IMR-90 (cell line): ENCODE measurements at regions not wholly inside any gene's neighbourhood (a gene's known extent, or its start where the extent isn't known, plus 50 kb on each side); places are given as distances from the start of the nearest gene placed in this dataset.

ENCODE experiments used
- ATAC-seq: fragments of 200-7000 bp; cut with Tn5 transposase; 2 replicates; pipeline ENCODE4 v1.9.1; 2020; ENCODE audit warnings: low read depth, mild to moderate bottlenecking, moderate library complexity
- BruUV-seq: library from RNA; stranded (reverse); fragments of 400-500 nt; replicated peaks from 2 replicates; lab custom pipeline; 2021; lab: Mats Ljungman, UMichigan
- CTCF ChIA-PET: fragments of 300-600 bp; formaldehyde crosslinking; extraction: SDS; loops from one replicate; lab custom pipeline; 2021; ENCODE audit warnings: antibody characterized with exemption; lab: Yijun Ruan, JAX
- POLR2A ChIA-PET: fragments of 300-600 bp; sonication (Branson Sonifier 250); formaldehyde crosslinking; loops from one replicate; lab custom pipeline; 2022; ENCODE audit warnings: antibody characterized with exemption; ENCODE audit not compliant: unreplicated experiment; lab: Charles Lee
- DNase-seq: peaks from one replicate; pipeline ENCODE4 v3.0.0; 2013
- H2AFZ ChIP-seq: replicated peaks from 2 replicates; pipeline ENCODE3; 2013; ENCODE audit warnings: low read length, mild to moderate bottlenecking; ENCODE audit not compliant: poor library complexity
- H2AK5ac ChIP-seq: 2 replicates; pipeline ENCODE4 v1.6.1; 2013; ENCODE audit warnings: low read depth, low read length, inconsistent platforms
- H2AK9ac ChIP-seq: replicated peaks from 2 replicates; pipeline ENCODE3; 2013; ENCODE audit warnings: mild to moderate bottlenecking, low read depth, low read length, moderate library complexity; ENCODE audit not compliant: poor library complexity
- H2BK120ac ChIP-seq: 2 replicates; pipeline ENCODE4 v1.6.1; 2013; ENCODE audit warnings: low read depth, low read length, inconsistent platforms
- H2BK15ac ChIP-seq: 3 replicates; pipeline ENCODE4 v1.6.1; 2013; ENCODE audit warnings: low read depth, low read length, inconsistent platforms
- H2BK20ac ChIP-seq: 2 replicates; pipeline ENCODE4 v1.6.1; 2013; ENCODE audit warnings: low read depth, mild to moderate bottlenecking, inconsistent platforms, low read length, moderate library complexity
- H2BK5ac ChIP-seq: 2 replicates; pipeline ENCODE4 v1.6.1; 2013; ENCODE audit warnings: mild to moderate bottlenecking, low read depth, low read length, inconsistent platforms; ENCODE audit not compliant: poor library complexity, severe bottlenecking
- H3K14ac ChIP-seq: replicated peaks from 2 replicates; pipeline ENCODE4 v1.6.1; 2013; ENCODE audit warnings: low read depth, low read length, inconsistent platforms
- H3K18ac ChIP-seq: 2 replicates; pipeline ENCODE4 v1.6.1; 2013; ENCODE audit warnings: low read depth, low read length, control low read depth
- H3K23ac ChIP-seq: 2 replicates; pipeline ENCODE4 v1.6.1; 2013; ENCODE audit warnings: low read depth, low read length, inconsistent platforms
- H3K27ac ChIP-seq: 2 replicates; pipeline ENCODE4 v1.5.1; 2013; ENCODE audit warnings: mild to moderate bottlenecking, control low read depth, low read length; ENCODE audit not compliant: insufficient read depth
- H3K27me3 ChIP-seq: 2 replicates; pipeline ENCODE4 v1.6.1; 2013; ENCODE audit warnings: low read length; ENCODE audit not compliant: control insufficient read depth, insufficient read depth
- H3K36me3 ChIP-seq: 2 replicates; pipeline ENCODE4 v1.6.1; 2013; ENCODE audit warnings: low read length, mixed read lengths; ENCODE audit not compliant: control insufficient read depth, insufficient read depth
- H3K4ac ChIP-seq: 2 replicates; pipeline ENCODE4 v1.6.1; 2013; ENCODE audit warnings: low read depth, low read length, inconsistent platforms
- H3K4me1 ChIP-seq: 2 replicates; pipeline ENCODE4 v1.6.1; 2013; ENCODE audit warnings: low read length, mixed read lengths; ENCODE audit not compliant: control insufficient read depth, insufficient read depth
- H3K4me2 ChIP-seq: 2 replicates; pipeline ENCODE4 v1.6.1; 2013; ENCODE audit warnings: low read depth, mild to moderate bottlenecking, control low read depth, low read length, moderate library complexity
- H3K4me3 ChIP-seq: 2 replicates; pipeline ENCODE4 v1.5.1; 2013; ENCODE audit warnings: low read depth, mild to moderate bottlenecking, control low read depth, low read length, moderate library complexity; ENCODE audit not compliant: insufficient read depth
- H3K56ac ChIP-seq: 2 replicates; pipeline ENCODE4 v1.6.1; 2013; ENCODE audit warnings: low read length, inconsistent platforms; ENCODE audit not compliant: insufficient read depth; ENCODE audit errors: extremely low read depth
- H3K79me1 ChIP-seq, 2 experiments: 2 replicates each; pipeline ENCODE4 v1.6.1; 2013; ENCODE audit warnings: low read length in 2 of 2, inconsistent platforms in 1 of 2, low read depth in 1 of 2
- H3K9ac ChIP-seq: 2 replicates; pipeline ENCODE4 v1.6.1; 2013; ENCODE audit warnings: low read depth, low read length, control low read depth
- H3K9me1 ChIP-seq: 2 replicates; pipeline ENCODE4 v1.6.1; 2013; ENCODE audit warnings: low read length, inconsistent platforms; ENCODE audit not compliant: insufficient read depth
- H3K9me3 ChIP-seq: 2 replicates; pipeline ENCODE4 v1.6.1; 2013; ENCODE audit warnings: low read length; ENCODE audit not compliant: control insufficient read depth, insufficient read depth
- H4K20me1 ChIP-seq: 2 replicates; pipeline ENCODE4 v1.6.1; 2013; ENCODE audit warnings: low read length, inconsistent platforms; ENCODE audit not compliant: insufficient read depth
- H4K5ac ChIP-seq: 2 replicates; pipeline ENCODE4 v1.6.1; 2013; ENCODE audit warnings: mild to moderate bottlenecking, low read depth, low read length, control low read depth
- H4K8ac ChIP-seq, 2 experiments: 2 replicates each; pipeline ENCODE4 v1.6.1; 2013; ENCODE audit warnings: low read depth in 2 of 2, low read length in 2 of 2, control low read depth in 1 of 2, inconsistent platforms in 1 of 2
- H4K91ac ChIP-seq: 2 replicates; pipeline ENCODE4 v1.6.1; 2013; ENCODE audit warnings: low read depth, low read length, inconsistent platforms; ENCODE audit not compliant: insufficient read depth
- ELK1 ChIP-seq: fragments of 150-350 bp; IDR thresholded peaks from 2 replicates; pipeline ENCODE4 v1.6.1; 2016; ENCODE audit warnings: low read depth, mild to moderate bottlenecking, low read length, moderate library complexity, borderline replicate concordance
- POLR2A ChIP-seq: IDR thresholded peaks from 2 replicates; pipeline ENCODE4 v1.6.1; 2012; ENCODE audit warnings: mild to moderate bottlenecking, low read depth, low read length
- RAD21 ChIP-seq: IDR thresholded peaks from 2 replicates; pipeline ENCODE4 v1.6.1; 2012; ENCODE audit warnings: low read length, improper control_type of control experiment
- RCOR1 ChIP-seq: IDR thresholded peaks from 2 replicates; pipeline ENCODE4 v1.6.1; 2012; ENCODE audit warnings: mild to moderate bottlenecking, low read length, improper control_type of control experiment; ENCODE audit not compliant: insufficient replicate concordance
- SMC3 ChIP-seq: fragments of 150-350 bp; IDR thresholded peaks from 2 replicates; pipeline ENCODE4 v1.6.1; 2016; ENCODE audit warnings: low read depth, mild to moderate bottlenecking, antibody characterized with exemption, low read length, moderate library complexity
- WGBS, 2 experiments: methylation state at CpG; one replicate each; pipeline versions ENCODE4 v1.1.5 to v1.1.7; 2013; ENCODE audit warnings: missing lambda C conversion rate in 2 of 2; ENCODE audit not compliant: insufficient read length in 1 of 2; ENCODE audit errors: extremely low coverage in 2 of 2; 5-methylcytosine and 5-hydroxymethylcytosine counted together
- dilution Hi-C: fragments of 300-500 bp; cut with HindIII; formaldehyde crosslinking; loops from one replicate; pipeline ENCODE4 v1.14.3; 2018; ENCODE audit warnings: low sequenced_read_pairs; ENCODE audit not compliant: unreplicated experiment
- in situ Hi-C: fragments of 300-500 bp; cut with MboI; formaldehyde crosslinking; loops from 3 replicates; pipeline ENCODE4 v1.14.3; 2019; ENCODE audit warnings: low sequenced_read_pairs, inconsistent platforms, mixed read lengths
- intact Hi-C: fragments of 100-400 bp; cut with micrococcal nuclease; formaldehyde crosslinking; loops from 2 replicates; pipeline ENCODE4 v1.10.0; 2022

GRCh38 chr13:52931131-52931530, 82.7 kb upstream of the PCDH8 start:
- ATAC-seq: no peak
- no peak for TF ChIP-seq RCOR1
- TF ChIP-seq RAD21: no peak
- TF ChIP-seq SMC3: no peak
- no peak for TF ChIP-seq POLR2A
- TF ChIP-seq ELK1: no peak
- CTCF ChIA-PET: no interaction called here

More at GRCh38 chr13:52931131-52931530, 82.7 kb upstream of the PCDH8 start:
- H2BK15ac ChIP-seq: no peak overlapping the region
- H3K36me3 ChIP-seq: no peaks in the 10 kb centered on the region
- no peak overlapping the region for H3K23ac ChIP-seq
- H2AK5ac ChIP-seq: no peak overlapping the region
- WGBS, 2 experiments: no CpG with 5 or more reads among the region's 5 CpGs
- dilution Hi-C loops: no loop called here
- no peak overlapping the region for H2AK9ac ChIP-seq
- no peaks in the 10 kb centered on the region for H3K27me3 ChIP-seq
- H3K4me3 ChIP-seq: no peak overlapping the region
- H3K79me1 ChIP-seq: no peaks in the 10 kb centered on the region
- no TSS peak for BruUV-seq
- no peak overlapping the region for H3K56ac ChIP-seq
- no peak overlapping the region for H3K18ac ChIP-seq
- H4K8ac ChIP-seq: no peak overlapping the region
- intact Hi-C loops: no loop called here
- no peak overlapping the region for H3K14ac ChIP-seq
- no peak overlapping the region for H2BK120ac ChIP-seq
- H4K91ac ChIP-seq: no peak overlapping the region
- no peak overlapping the region for H2AFZ ChIP-seq
- H4K20me1 ChIP-seq: no peaks in the 10 kb centered on the region
- H3K9me1 ChIP-seq: no peaks in the 10 kb centered on the region
- H4K5ac ChIP-seq: no peak overlapping the region
- in situ Hi-C loops: no loop called here
- no peaks in the 10 kb centered on the region; the same call in 1 of the 2 replicates for H3K9me3 ChIP-seq
- H2BK20ac ChIP-seq: no peak overlapping the region
- no peak overlapping the region for H2BK5ac ChIP-seq
- H3K4me1 ChIP-seq: no peaks in the 10 kb centered on the region
- H3K9ac ChIP-seq: no peak overlapping the region
- no peak for DNase-seq
- H3K4ac ChIP-seq: no peak overlapping the region
- no peak overlapping the region for H3K4me2 ChIP-seq
- no peak overlapping the region for H3K27ac ChIP-seq
- POLR2A ChIA-PET: no interaction called here
